ENCODE measurements at regions not wholly inside any gene's neighbourhood (a gene's known extent, or its start where the extent isn't known, plus 50 kb on each side); places are given as distances from the start of the nearest gene placed in this dataset.
"Not testable (repeated sequence)": the region's sequence is repeated elsewhere in the genome, so short reads cannot be mapped to it uniquely, and the experiment has no call there.

- Mint-ChIP-seq H3K4me1 (no peaks in the 10 kb centered on the region), H3K36me3 (no peaks in the 10 kb centered on the region), H3K9me3 (peaks cover 7% of the 10 kb centered on the region), H3K4me3 (no peak overlapping the region), H3K27me3 (ENCODE audit: low read depth) (no peaks in the 10 kb centered on the region), H3K27ac (no peak overlapping the region)
- no peak for TF ChIP-seq CTCF (IDR thresholded peaks at IDR 0.05; ENCODE audit: unreplicated experiment)
- no peak for DNase-seq (ENCODE audit: low spot score in 2 of 2, unreplicated experiment in 2 of 2)
Observed at GRCh38 chr12:74254784-74255183, 282.9 kb upstream of the ATXN7L3B start.

- H3K27me3 Mint-ChIP-seq (ENCODE audit: low read depth), result no peaks in the 10 kb centered on the region
- H3K4me3 Mint-ChIP-seq, result no peak overlapping the region
- H3K4me1 Mint-ChIP-seq, result peaks cover 5% of the 10 kb centered on the region
- H3K27ac Mint-ChIP-seq, result no peak overlapping the region
- no peaks in the 10 kb centered on the region for H3K36me3 Mint-ChIP-seq
- H3K9me3 Mint-ChIP-seq, result peaks cover 1% of the 10 kb centered on the region
- DNase-seq (ENCODE audit: low spot score in 2 of 2, unreplicated experiment in 2 of 2), result no peak
- TF ChIP-seq CTCF (IDR thresholded peaks at IDR 0.05; ENCODE audit: unreplicated experiment), result no peak
Observed at GRCh38 chr12:74259199-74259598, 278.4 kb upstream of the ATXN7L3B start.

GRCh38 chr12:74264692-74265091, 272.9 kb upstream of the ATXN7L3B start:
- Mint-ChIP-seq H3K4me1 (peaks cover 5% of the 10 kb centered on the region), H3K27me3 (ENCODE audit: low read depth) (no peaks in the 10 kb centered on the region), H3K27ac (no peak overlapping the region), H3K36me3 (no peaks in the 10 kb centered on the region), H3K9me3 (peaks cover 9% of the 10 kb centered on the region), H3K4me3 (no peak overlapping the region)
- DNase-seq (ENCODE audit: low spot score in 2 of 2, unreplicated experiment in 2 of 2), result no peak
- TF ChIP-seq CTCF (IDR thresholded peaks at IDR 0.05; ENCODE audit: unreplicated experiment), result no peak

- H3K27ac Mint-ChIP-seq; H3K4me1 Mint-ChIP-seq; H3K4me3 Mint-ChIP-seq; DNase-seq (ENCODE audit: low spot score in 2 of 2, unreplicated experiment in 2 of 2); H3K36me3 Mint-ChIP-seq; H3K27me3 Mint-ChIP-seq (ENCODE audit: low read depth); H3K9me3 Mint-ChIP-seq: not testable (repeated sequence)
Observed at GRCh38 chr12:74269355-74269754, 268.3 kb upstream of the ATXN7L3B start.

- Mint-ChIP-seq H3K27ac (no peak overlapping the region), H3K4me3 (no peak overlapping the region), H3K4me1 (no peaks in the 10 kb centered on the region), H3K27me3 (ENCODE audit: low read depth) (no peaks in the 10 kb centered on the region), H3K9me3 (peaks cover 19% of the 10 kb centered on the region), H3K36me3 (peaks cover 2% of the 10 kb centered on the region)
- TF ChIP-seq CTCF (IDR thresholded peaks at IDR 0.05; ENCODE audit: unreplicated experiment), result no peak
- DNase-seq (ENCODE audit: low spot score in 2 of 2, unreplicated experiment in 2 of 2), result no peak
Observed at GRCh38 chr12:74280156-74280655, 257.4 kb upstream of the ATXN7L3B start.

- H3K4me1 Mint-ChIP-seq; H3K36me3 Mint-ChIP-seq; H3K4me3 Mint-ChIP-seq; H3K27me3 Mint-ChIP-seq (ENCODE audit: low read depth); DNase-seq (ENCODE audit: low spot score in 2 of 2, unreplicated experiment in 2 of 2); H3K27ac Mint-ChIP-seq: not testable (repeated sequence)
- peaks cover 14% of the 10 kb centered on the region for H3K9me3 Mint-ChIP-seq
Observed at GRCh38 chr12:74281401-74282180, 256.0 kb upstream of the ATXN7L3B start.

Data from mesothelial cell of epicardium (in vitro differentiated cells).